Fibroblast of gingiva (primary cell): ENCODE measurements at regions not wholly inside any gene's neighbourhood (a gene's known extent, or its start where the extent isn't known, plus 50 kb on each side); places are given as distances from the start of the nearest gene placed in this dataset.

Source experiments
- DNase-seq: peaks from one replicate; pipeline ENCODE4 v3.0.0-alpha.2; 2011; ENCODE audit warnings: low read depth

GRCh38 chr1:229762891-229763290 lies 136.8 kb downstream of the URB2 start:
- no peak for DNase-seq

DNA sequence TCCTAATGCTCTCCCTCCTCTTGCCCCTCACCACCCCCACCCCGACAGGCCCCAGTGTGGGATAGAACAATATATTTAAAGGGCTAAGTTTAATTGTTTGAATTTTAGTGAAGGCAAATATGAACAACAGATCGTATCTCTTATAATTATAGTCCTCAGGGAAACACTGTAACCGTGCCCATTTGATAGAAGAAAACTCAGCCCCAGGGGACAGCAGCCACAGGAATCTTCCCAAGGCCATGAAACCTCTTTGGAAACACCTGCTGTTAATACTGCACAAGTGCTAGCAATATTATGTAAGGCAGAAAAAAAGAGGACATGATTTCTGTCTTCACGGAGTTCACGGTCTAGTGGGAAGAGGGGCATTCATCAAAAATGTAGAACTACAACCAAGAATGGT lies 142.2 kb downstream of the URB2 start:
- DNase-seq: no peak

DNA sequence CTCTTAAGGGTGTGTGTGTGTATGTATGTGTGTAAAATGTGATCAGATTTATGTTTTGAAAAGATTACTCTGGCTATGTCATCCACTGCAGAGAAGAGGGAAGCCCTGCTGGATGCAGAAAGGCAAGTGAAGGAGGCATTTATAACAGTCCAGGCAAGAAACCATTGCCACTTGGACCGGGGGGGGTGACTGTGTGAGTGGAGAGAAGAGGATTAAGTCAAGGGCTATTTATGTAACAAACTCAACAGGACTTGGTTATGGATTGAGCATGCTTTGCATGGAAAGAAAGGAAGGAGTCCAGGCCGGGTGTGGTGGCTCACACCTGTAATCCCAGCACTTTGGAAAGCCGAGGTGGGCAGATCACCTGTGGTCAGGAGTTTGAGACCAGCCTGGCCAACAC lies 143.0 kb downstream of the URB2 start:
- no peak for DNase-seq

GRCh38 chr1:229769809-229770208 lies 143.8 kb downstream of the URB2 start:
- no peak for DNase-seq

DNA sequence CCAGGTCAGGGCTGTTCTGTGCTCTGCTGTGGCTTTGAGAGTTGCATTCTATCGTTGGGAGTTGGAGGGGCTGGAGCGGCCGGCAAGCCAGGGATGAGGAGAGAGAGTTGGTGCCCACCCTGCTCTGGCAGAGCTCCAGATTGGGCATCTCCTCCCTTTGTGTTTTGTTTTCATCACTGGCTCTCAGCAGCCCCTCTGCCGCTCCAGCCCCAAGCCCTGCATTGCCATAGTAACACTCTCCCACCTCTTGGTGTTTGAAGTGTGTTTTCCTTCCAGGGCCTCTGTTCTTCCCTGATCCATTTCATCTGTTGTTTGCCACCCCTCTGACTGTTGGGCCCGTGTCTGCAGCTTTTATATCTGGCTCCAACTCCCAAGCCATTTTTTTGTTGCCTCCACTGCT lies 152.7 kb downstream of the URB2 start:
- DNase-seq: no peak

- no peak for DNase-seq
Measured at GRCh38 chr1:229781453-229781852, 155.4 kb downstream of the URB2 start.

- DNase-seq: no peak
Measured at GRCh38 chr1:229782469-229782868, 156.4 kb downstream of the URB2 start.

- DNase-seq: no peak
Measured at GRCh38 chr1:229784834-229785233, 158.8 kb downstream of the URB2 start.

DNA sequence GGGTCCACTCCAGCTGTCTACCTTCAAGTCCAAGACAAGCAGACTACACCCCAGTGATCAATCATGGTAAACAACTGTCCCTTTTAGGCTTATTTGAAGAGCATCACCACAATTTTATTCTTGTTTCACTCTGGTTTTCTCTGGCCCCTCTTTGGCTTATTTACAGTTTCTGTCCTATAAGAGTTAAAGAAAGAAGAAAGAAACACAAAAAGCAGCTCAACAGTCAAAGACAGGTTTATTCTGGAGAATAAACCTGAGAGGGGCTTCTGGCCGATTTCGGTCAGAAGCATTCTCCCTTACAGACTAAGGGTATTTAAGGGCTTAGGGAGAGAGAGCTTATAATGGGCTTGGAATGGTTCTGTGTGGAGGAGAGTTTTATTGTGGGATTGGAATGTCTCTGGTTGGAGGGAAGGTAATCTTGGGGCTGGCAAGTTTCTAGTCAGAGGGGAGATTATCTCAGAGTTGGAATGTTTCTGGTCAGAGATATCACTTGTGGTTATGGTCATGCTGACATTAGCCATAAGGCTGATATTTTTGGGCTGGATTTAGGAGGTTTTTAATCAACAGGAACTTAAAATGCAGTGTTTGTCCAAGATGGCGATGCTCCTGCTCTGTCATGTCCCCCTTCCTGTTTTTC lies 161.0 kb downstream of the URB2 start:
- DNase-seq: no peak

DNA sequence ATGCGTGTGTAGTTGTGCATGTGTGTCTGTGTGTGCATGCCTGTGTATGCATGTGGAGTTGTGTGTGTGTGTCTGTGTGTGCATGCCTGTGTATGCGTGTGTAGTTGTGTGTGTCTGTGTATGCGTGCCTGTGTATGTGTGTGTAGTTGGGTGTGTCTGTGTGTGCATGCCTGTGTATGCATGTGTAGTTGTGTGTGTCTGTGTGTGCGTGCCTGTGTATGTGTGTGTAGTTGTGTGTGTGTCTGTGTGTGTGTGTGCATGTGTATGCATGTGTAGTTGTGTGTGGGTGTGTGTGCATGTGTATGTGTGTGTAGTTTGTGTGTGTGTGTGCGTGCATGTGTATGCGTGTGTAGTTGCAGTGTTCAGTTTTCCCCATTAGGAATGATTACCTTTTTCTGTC lies 162.0 kb downstream of the URB2 start:
- no peak for DNase-seq

- DNase-seq: no peak
Measured at GRCh38 chr1:229792012-229792975, 166.2 kb downstream of the URB2 start.

GRCh38 chr1:229793488-229793887 lies 167.4 kb downstream of the URB2 start:
- no peak for DNase-seq

- DNase-seq: no peak
Measured at GRCh38 chr1:229798558-229798957, 172.5 kb downstream of the URB2 start.

- no peak for DNase-seq
Measured at GRCh38 chr1:229803626-229804217, 177.7 kb downstream of the URB2 start.

- no peak for DNase-seq
Measured at GRCh38 chr1:229808272-229808671, 182.2 kb downstream of the URB2 start.

DNA sequence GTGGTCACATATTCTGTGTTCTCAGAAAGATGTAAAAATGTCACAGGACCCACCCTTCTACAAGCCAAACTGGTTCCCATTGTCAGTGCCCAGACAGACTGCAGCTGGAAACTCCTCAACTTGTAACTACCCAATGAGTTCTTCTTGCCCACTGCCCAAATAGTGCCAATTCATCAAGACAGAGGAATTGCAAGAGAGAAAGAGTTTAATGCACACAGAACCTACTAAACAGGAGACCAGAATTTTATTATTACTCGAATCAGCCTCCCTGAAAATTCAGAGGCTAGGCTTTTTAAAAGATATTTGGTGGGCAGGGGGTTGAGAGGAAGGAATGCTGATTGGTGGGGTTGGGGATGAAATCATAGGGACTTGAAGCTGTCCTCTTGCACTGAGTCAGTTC lies 184.1 kb downstream of the URB2 start:
- no peak for DNase-seq

- DNase-seq: no peak
Measured at GRCh38 chr1:229810961-229811360, 184.9 kb downstream of the URB2 start.

DNA sequence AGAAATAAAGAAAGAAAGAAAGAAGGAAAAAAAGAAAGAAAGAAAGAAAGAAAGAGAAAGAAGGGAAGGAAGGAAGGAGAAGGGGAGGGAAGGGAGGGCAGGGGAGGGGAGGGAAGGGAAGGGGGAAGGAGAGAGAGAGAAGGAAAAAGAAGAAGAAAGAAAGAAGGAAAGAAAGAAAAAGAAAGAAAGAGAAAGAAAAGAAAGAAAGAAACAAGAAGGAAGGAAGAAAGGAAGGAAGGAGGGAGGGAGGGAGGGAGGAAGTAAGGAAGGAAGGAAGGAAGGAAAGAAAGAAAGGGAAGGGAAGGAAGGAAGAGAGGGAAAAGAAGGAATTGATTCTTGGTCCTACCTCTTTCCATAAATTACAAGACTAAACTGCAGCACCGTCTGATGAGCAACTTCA lies 186.1 kb downstream of the URB2 start:
- DNase-seq: no peak

GRCh38 chr1:229812693-229813092 lies 186.6 kb downstream of the URB2 start:
- DNase-seq: no peak

DNA sequence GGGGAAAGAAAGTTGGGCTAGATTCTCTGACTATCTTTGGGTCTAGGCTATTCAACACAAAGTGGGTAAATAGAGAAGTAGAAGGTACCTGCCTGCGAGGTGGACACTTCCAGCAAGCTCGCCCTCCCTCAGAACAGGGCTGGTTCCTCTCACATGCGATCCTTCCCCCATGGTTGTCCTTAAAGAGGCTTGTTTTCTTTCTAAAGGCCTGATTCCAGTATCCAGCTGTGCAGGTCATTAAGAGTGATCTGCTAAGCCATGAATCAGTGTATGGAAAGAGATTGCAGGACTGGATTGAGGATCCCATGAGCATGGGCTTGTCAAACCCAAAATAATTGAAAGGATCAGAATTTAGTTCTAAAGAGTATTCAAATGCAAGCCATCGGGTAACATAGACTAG lies 189.0 kb downstream of the URB2 start:
- no peak for DNase-seq

DNA sequence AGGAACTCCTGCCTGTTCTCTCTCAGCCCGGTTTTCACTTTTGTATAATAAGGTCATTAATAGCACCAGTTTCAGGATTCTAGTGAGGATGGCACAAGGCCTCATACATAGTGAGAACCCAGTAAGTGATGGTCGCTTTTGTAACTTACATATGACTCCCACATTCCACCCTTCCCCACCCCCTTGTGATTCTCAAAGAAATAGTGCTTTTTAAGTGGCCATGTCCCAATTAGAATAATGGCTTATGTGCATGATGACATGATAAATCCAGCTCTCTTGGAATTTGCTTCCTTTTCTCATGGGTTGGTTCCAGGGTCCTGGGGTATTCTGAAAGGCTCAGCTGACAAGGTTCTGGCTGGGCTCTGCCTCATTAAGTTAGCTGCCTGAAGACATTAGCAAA lies 189.9 kb downstream of the URB2 start:
- DNase-seq: no peak

- DNase-seq: no peak
Measured at GRCh38 chr1:229817936-229818335, 191.9 kb downstream of the URB2 start.

GRCh38 chr1:229819091-229819490 lies 193.0 kb downstream of the URB2 start:
- DNase-seq: no peak
